ENCODE measurements at regions not wholly inside any gene's neighbourhood (a gene's known extent, or its start where the extent isn't known, plus 50 kb on each side); places are given as distances from the start of the nearest gene placed in this dataset.
"Not testable (repeated sequence)": the region's sequence is repeated elsewhere in the genome, so short reads cannot be mapped to it uniquely, and the experiment has no call there.

DNA sequence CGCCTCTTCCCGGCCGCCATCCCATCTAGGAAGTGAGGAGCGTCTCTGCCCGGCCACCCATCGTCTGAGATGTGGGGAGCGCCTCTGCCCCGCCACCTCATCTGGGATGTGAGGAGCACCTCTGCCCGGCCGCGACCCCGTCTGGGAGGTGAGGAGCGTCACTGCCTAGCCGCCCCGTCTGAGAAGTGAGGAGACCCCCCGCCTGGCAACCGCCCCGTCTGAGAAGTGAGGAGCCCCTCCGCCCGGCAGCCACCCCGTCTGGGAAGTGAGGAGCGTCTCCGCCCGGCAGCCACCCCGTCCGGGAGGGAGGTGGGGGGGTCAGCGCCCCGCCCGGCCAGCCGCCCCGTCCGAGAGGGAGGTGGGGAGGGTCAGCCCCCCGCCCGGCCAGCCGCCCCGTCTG lies 59.7 kb downstream of the ANXA2R start:
- H3K36me3 ChIP-seq; H3K27me3 ChIP-seq; H3K4me1 ChIP-seq; DNase-seq (ENCODE audit: low spot score in 2 of 2); H3K4me3 ChIP-seq; H3K27ac ChIP-seq; H3K9me3 ChIP-seq: not testable (repeated sequence)
- WGBS, 2 donors: 89 to 92% methylated on average over 20 to 24 of the region's 36 CpGs

- DNase-seq (ENCODE audit: low spot score in 2 of 2); H3K27ac ChIP-seq; H3K27me3 ChIP-seq; H3K4me3 ChIP-seq; H3K36me3 ChIP-seq; H3K4me1 ChIP-seq; H3K9me3 ChIP-seq: not testable (repeated sequence)
- 96 to 97% methylated on average over 6 to 32 of the region's 34 CpGs for WGBS, 2 donors
Measured at GRCh38 chr5:42979242-42979641, 60.9 kb downstream of the ANXA2R start.

GRCh38 chr5:42974536-42974935 lies 65.6 kb downstream of the ANXA2R start:
- TF ChIP-seq POLR2A (IDR thresholded peaks at IDR 0.05) (no peak), EP300 (IDR thresholded peaks at IDR 0.05) (no peak)
- TF ChIP-seq, protein P1, sequence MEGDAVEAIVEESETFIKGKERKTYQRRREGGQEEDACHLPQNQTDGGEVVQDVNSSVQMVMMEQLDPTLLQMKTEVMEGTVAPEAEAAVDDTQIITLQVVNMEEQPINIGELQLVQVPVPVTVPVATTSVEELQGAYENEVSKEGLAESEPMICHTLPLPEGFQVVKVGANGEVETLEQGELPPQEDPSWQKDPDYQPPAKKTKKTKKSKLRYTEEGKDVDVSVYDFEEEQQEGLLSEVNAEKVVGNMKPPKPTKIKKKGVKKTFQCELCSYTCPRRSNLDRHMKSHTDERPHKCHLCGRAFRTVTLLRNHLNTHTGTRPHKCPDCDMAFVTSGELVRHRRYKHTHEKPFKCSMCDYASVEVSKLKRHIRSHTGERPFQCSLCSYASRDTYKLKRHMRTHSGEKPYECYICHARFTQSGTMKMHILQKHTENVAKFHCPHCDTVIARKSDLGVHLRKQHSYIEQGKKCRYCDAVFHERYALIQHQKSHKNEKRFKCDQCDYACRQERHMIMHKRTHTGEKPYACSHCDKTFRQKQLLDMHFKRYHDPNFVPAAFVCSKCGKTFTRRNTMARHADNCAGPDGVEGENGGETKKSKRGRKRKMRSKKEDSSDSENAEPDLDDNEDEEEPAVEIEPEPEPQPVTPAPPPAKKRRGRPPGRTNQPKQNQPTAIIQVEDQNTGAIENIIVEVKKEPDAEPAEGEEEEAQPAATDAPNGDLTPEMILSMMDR (IDR thresholded peaks at IDR 0.05): no peak
- DNase-seq (ENCODE audit: low spot score in 2 of 2): no peak
- no peaks in the 10 kb centered on the region for H3K4me1 ChIP-seq
- no peaks in the 10 kb centered on the region for H3K27me3 ChIP-seq
- H3K36me3 ChIP-seq: peaks cover 0 to 12% (median 0%) of the 10 kb centered on the region in 3 donors
- WGBS, 2 donors: 72 to 85% methylated on average over 2 of the region's 2 CpGs
- H3K4me3 ChIP-seq: no peak overlapping the region
- H3K27ac ChIP-seq: no peak overlapping the region
- no peaks in the 10 kb centered on the region for H3K9me3 ChIP-seq

DNA sequence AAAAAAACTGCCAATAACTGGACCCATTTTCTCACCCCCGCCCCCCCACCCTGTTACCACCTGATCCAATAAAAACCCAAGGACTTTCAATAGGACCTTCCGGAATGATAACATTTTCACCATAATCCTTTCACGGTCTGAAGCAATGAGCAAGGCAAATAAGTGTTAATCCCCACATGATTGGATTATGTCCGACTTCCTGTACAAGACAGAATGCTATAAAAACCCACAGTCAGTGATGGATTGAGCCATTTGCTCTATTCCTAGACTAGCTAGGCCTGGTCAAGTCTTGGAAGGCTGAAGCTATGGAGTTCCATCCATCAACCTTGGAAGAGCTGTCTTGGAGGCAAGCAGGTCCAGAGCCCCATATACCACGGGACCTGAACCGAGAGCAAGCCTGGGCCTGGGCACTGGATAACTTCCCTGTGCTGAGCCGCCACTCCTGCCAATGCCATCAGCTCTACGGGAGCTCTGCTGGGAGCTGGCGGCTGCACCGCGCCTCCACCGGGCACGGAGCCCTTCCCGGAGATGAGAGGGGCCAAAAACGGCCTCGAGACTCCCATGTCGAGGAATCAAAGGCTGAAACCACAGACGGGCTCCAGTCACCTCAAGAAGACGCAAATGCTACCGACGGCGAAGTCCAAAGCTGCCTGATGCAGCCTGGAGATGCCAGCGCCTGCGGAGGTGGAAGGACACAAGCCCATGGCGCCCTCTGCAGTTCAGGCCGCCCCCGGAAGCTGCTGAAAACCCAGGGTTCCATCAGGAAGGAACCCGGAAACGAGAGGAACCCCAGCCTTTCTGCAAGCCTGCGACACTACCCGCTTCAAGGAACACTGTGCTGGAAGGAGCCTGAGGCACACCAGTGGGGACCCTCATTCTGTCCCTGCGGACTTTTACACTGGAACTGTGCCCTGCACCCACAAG lies 69.2 kb downstream of the ANXA2R start:
- no peak for DNase-seq (ENCODE audit: low spot score in 2 of 2)
- no peak overlapping the region for H3K4me3 ChIP-seq
- H3K4me1 ChIP-seq: no peaks in the 10 kb centered on the region
- WGBS, 2 donors: 75 to 77% methylated on average over 26 to 29 of the region's 32 CpGs
- H3K27me3 ChIP-seq: no peaks in the 10 kb centered on the region
- H3K27ac ChIP-seq: no peak overlapping the region
- no peaks in the 10 kb centered on the region for H3K9me3 ChIP-seq
- H3K36me3 ChIP-seq: peaks cover 0 to 12% (median 0%) of the 10 kb centered on the region in 3 donors
- TF ChIP-seq POLR2A (IDR thresholded peaks at IDR 0.05) (no peak), EP300 (IDR thresholded peaks at IDR 0.05) (no peak)
- TF ChIP-seq, protein P1 (IDR thresholded peaks at IDR 0.05): no peak

GRCh38 chr5:42965934-42966333 lies 74.2 kb downstream of the ANXA2R start:
- Histone ChIP-seq H3K27me3 (no peaks in the 10 kb centered on the region), H3K9me3 (no peaks in the 10 kb centered on the region), H3K27ac (no peak overlapping the region), H3K4me1 (no peaks in the 10 kb centered on the region), H3K4me3 (no peak overlapping the region), H3K36me3 (no peaks in the 10 kb centered on the region)
- WGBS, 2 donors: 92 to 93% methylated on average over 3 of the region's 3 CpGs
- TF ChIP-seq EP300 (IDR thresholded peaks at IDR 0.05) (no peak), POLR2A (IDR thresholded peaks at IDR 0.05) (no peak)
- TF ChIP-seq, protein P1 (IDR thresholded peaks at IDR 0.05): no peak
- no peak for DNase-seq (ENCODE audit: low spot score in 2 of 2)

GRCh38 chr5:42963412-42963811 lies 76.7 kb downstream of the ANXA2R start:
- H3K4me1 ChIP-seq: no peaks in the 10 kb centered on the region
- no peaks in the 10 kb centered on the region for H3K27me3 ChIP-seq
- WGBS, 2 donors: 98 to 100% methylated on average over 1 of the region's 1 CpG
- H3K27ac ChIP-seq: no peak overlapping the region
- TF ChIP-seq, protein P1 (IDR thresholded peaks at IDR 0.05): no peak
- TF ChIP-seq EP300 (IDR thresholded peaks at IDR 0.05): no peak
- no peak for TF ChIP-seq POLR2A (IDR thresholded peaks at IDR 0.05)
- no peak overlapping the region for H3K4me3 ChIP-seq
- no peak for DNase-seq (ENCODE audit: low spot score in 2 of 2)
- H3K9me3 ChIP-seq: no peaks in the 10 kb centered on the region
- no peaks in the 10 kb centered on the region for H3K36me3 ChIP-seq
